H1 (cell line): ENCODE measurements at regions not wholly inside any gene's neighbourhood (a gene's known extent, or its start where the extent isn't known, plus 50 kb on each side); places are given as distances from the start of the nearest gene placed in this dataset.

ENCODE experiments used
- ASH2L ChIP-seq: fragments of 200-600, 300-600 bp; sonication (generic); IDR thresholded peaks from one replicate; pipeline ENCODE4 v1.7.1; 2017; ENCODE audit warnings: low read length
- BRCA1 ChIP-seq: IDR thresholded peaks from 2 replicates; pipeline ENCODE4 v1.6.1; 2012; ENCODE audit warnings: low read depth, low read length, improper control_type of control experiment
- CHD7 ChIP-seq: fragments of 300-600 bp; sonication (generic); IDR thresholded peaks from 2 replicates; pipeline ENCODE4 v1.7.1; 2012; ENCODE audit warnings: low read length, moderate library complexity, mild to moderate bottlenecking, inconsistent platforms; ENCODE audit not compliant: insufficient replicate concordance
- EGR1 ChIP-seq: IDR thresholded peaks from 2 replicates; pipeline ENCODE4 v1.6.1; 2011; ENCODE audit warnings: low read depth, low read length, borderline replicate concordance
- MAX ChIP-seq: IDR thresholded peaks from 2 replicates; pipeline ENCODE4 v1.6.1; 2012; ENCODE audit warnings: inconsistent platforms
- PHF8 ChIP-seq: fragments of 200-600 bp; sonication (generic); conservative IDR thresholded peaks from 2 replicates; pipeline ENCODE4 v1.7.1; 2012; ENCODE audit warnings: low read depth, mild to moderate bottlenecking, inconsistent platforms, low read length, moderate library complexity
- ZNF274 ChIP-seq: IDR thresholded peaks from 2 replicates; pipeline ENCODE4 v1.7.0; 2012; ENCODE audit warnings: low read length, borderline replicate concordance; ENCODE audit errors: extremely low read depth

GRCh38 chr3:182696916-182697315 is 96.4 kb upstream of the ATP11B start (continued):
- TF ChIP-seq PHF8 (no peak), CHD7 (no peak), ASH2L (no peak), EGR1 (no peak), ZNF274 (no peak), BRCA1 (no peak), MAX (no peak)
- TF ChIP-seq, all 59 proteins: peak for 0
